C4-2B (cell line): ENCODE measurements at regions not wholly inside any gene's neighbourhood (a gene's known extent, or its start where the extent isn't known, plus 50 kb on each side); places are given as distances from the start of the nearest gene placed in this dataset.

ENCODE experiments used
- ZFX ChIP-seq: fragments of 450-650 bp; IDR thresholded peaks from 2 replicates; pipeline ENCODE4 v1.6.1; 2017
- TF ChIP-seq, protein P1 (sequence below): fragments of 450-650 bp; conservative IDR thresholded peaks from 2 replicates; pipeline ENCODE4 v1.5.1; 2017; ENCODE audit warnings: mild to moderate bottlenecking

GRCh38 chr7:25595996-25596395 lies 367.7 kb upstream of the NPVF start:
- TF ChIP-seq, protein P1, sequence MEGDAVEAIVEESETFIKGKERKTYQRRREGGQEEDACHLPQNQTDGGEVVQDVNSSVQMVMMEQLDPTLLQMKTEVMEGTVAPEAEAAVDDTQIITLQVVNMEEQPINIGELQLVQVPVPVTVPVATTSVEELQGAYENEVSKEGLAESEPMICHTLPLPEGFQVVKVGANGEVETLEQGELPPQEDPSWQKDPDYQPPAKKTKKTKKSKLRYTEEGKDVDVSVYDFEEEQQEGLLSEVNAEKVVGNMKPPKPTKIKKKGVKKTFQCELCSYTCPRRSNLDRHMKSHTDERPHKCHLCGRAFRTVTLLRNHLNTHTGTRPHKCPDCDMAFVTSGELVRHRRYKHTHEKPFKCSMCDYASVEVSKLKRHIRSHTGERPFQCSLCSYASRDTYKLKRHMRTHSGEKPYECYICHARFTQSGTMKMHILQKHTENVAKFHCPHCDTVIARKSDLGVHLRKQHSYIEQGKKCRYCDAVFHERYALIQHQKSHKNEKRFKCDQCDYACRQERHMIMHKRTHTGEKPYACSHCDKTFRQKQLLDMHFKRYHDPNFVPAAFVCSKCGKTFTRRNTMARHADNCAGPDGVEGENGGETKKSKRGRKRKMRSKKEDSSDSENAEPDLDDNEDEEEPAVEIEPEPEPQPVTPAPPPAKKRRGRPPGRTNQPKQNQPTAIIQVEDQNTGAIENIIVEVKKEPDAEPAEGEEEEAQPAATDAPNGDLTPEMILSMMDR, result no peak
- TF ChIP-seq ZFX, result no peak
